NCI-H1105 treated with DMSO at 0.1 percent for 48 hours (cell line): ENCODE measurements at regions not wholly inside any gene's neighbourhood (a gene's known extent, or its start where the extent isn't known, plus 50 kb on each side); places are given as distances from the start of the nearest gene placed in this dataset.

Source experiments
- DNase-seq: peaks from one replicate; lab custom pipeline; 2025; lab: John Stamatoyannopoulos, UW

GRCh38 chr4:37737466-37737865, 51.3 kb upstream of the RELL1 start:
- no peak for DNase-seq
